Effector memory CD4-positive, alpha-beta T cell (primary cell): ENCODE measurements at regions not wholly inside any gene's neighbourhood (a gene's known extent, or its start where the extent isn't known, plus 50 kb on each side); places are given as distances from the start of the nearest gene placed in this dataset.

Experiments
- DNase-seq, 3 donors: peaks; one replicate each; pipeline ENCODE4 v3.0.0-alpha.2; 2020
- H3K27ac ChIP-seq: 2 replicates; pipeline ENCODE4 v1.7.0; 2013; ENCODE audit warnings: mild to moderate bottlenecking, low read length, moderate library complexity; ENCODE audit not compliant: insufficient read depth, poor library complexity, severe bottlenecking
- H3K27me3 ChIP-seq: replicated peaks from 2 replicates; pipeline ENCODE4 v1.7.0; 2013; ENCODE audit warnings: mild to moderate bottlenecking, low read length; ENCODE audit not compliant: insufficient read depth, control insufficient read depth, poor library complexity, severe bottlenecking
- H3K36me3 ChIP-seq: 2 replicates; pipeline ENCODE4 v1.7.0; 2013; ENCODE audit warnings: mild to moderate bottlenecking, low read length, moderate library complexity; ENCODE audit not compliant: control insufficient read depth, insufficient read depth
- H3K4me1 ChIP-seq: 2 replicates; pipeline ENCODE4 v1.7.0; 2013; ENCODE audit warnings: low read length, mild to moderate bottlenecking; ENCODE audit not compliant: control insufficient read depth, insufficient read depth, poor library complexity, severe bottlenecking
- H3K4me3 ChIP-seq: 2 replicates; pipeline ENCODE4 v1.7.0; 2013; ENCODE audit warnings: low read length, low read depth, mild to moderate bottlenecking; ENCODE audit not compliant: insufficient read depth, poor library complexity, severe bottlenecking
- H3K9me3 ChIP-seq: 2 replicates; pipeline ENCODE4 v1.7.0; 2013; ENCODE audit warnings: mild to moderate bottlenecking, low read length, moderate library complexity; ENCODE audit not compliant: control insufficient read depth

DNA sequence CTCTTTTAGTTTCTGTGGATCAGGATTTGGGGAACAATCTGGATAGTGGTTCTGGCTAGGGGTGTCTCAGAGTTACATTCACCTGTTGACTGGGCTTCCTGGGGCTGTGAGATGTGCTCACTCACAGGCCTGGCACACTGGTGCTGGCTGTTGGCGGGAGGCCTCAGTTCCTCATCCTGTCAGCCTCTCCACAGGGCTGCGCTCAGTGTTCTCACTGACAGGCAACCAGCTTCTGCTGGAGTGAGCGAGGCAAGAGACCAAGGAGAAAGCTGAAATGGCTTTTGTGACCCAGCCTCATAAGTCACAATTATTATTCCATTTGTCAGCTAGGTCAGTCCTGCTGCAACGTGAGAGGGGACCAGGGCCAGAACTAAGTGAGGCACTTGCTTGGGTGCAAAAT is 180.6 kb upstream of the GLI2 start:
- Histone ChIP-seq H3K36me3 (no peaks in the 10 kb centered on the region), H3K27me3 (no peaks in the 10 kb centered on the region), H3K4me1 (no peaks in the 10 kb centered on the region), H3K27ac (no peak overlapping the region), H3K4me3 (no peak overlapping the region), H3K9me3 (no peaks in the 10 kb centered on the region)
- DNase-seq, result no peak

DNA sequence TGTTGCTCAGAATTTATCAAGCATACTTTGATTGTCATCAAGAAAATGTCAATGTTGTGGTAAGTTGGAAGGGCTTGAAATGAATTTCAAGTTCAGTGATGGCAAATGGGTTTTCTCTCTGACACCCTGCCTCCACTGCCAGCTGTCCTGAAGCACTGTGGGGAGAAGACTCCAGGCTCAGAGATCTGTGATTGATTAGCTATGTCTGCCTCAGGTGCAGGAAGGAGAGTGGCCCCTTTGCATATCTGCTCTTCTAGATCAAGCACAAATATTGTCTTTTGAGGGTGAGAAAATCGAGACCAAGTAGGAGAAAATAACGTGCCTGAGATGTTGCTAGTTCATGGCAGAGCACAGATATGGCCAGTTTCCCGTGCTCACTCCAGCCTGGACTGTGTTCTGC is 178.8 kb upstream of the GLI2 start:
- Histone ChIP-seq H3K4me3 (no peak overlapping the region), H3K36me3 (no peaks in the 10 kb centered on the region), H3K4me1 (no peaks in the 10 kb centered on the region), H3K27me3 (no peaks in the 10 kb centered on the region), H3K27ac (no peak overlapping the region), H3K9me3 (no peaks in the 10 kb centered on the region)
- DNase-seq, result no peak

DNA sequence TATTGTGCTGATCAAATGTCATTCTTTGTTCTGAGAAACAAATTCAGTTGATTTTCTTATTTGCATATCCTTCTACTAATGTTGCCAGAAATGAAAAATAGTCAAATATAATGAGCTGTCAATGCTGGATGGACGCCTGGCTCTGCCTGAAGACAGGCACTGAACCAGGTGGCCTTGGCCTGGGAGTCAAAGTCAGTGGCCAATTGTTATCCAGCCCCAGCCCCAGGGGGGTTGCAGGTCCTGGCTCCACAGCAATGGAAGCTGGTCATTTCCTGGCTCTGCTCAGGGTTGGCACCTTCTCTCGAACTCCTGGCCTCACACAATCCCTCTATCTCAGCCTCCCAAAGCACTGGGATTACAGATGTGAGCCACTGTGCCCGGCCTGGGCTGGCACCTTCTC is 176.8 kb upstream of the GLI2 start:
- Histone ChIP-seq H3K36me3 (no peaks in the 10 kb centered on the region), H3K27me3 (no peaks in the 10 kb centered on the region), H3K27ac (no peak overlapping the region), H3K4me3 (no peak overlapping the region), H3K9me3 (no peaks in the 10 kb centered on the region), H3K4me1 (no peaks in the 10 kb centered on the region)
- DNase-seq, result no peak

DNA sequence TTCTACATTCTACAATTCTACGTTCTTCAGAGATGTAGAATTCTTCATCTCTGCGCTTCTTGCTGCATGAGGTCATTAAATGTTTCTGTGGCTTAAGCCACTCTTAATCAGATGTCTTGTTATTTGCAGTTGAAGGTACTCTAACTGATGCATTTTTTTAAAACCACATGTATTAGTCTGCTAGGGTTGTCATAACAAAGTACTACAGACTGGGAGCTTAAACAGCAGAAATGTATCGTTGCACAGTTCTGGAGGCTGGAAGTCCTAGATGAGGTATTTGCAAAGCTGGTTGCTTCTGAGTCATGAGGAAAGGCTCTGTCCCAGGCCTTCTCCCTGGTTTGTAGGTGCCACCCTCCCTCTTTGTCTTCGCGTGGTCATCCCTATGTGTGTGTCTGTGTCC is 176.3 kb upstream of the GLI2 start:
- Histone ChIP-seq H3K9me3 (no peaks in the 10 kb centered on the region), H3K4me1 (no peaks in the 10 kb centered on the region), H3K27ac (no peak overlapping the region), H3K4me3 (no peak overlapping the region), H3K36me3 (no peaks in the 10 kb centered on the region), H3K27me3 (no peaks in the 10 kb centered on the region)
- no peak for DNase-seq

DNA sequence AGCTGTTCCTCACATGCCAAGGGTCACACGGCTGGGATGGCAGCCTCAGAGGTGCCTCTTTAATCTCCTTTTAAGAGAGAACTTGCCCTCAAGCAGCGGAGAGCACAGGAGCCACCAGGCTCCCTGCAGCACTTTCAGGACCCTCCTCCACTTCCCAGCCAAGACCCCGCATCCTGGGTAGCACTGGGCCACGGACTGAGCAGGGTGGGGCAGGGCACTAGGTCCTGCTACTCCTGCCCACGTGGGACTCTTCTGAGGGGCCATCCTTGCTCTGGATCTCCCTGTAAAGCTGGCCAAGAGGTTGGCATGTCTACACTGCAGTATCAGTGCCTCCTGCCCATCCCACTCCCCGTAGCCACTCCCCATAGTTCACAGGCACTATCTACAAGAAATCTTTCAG is 175.3 kb upstream of the GLI2 start:
- no peaks in the 10 kb centered on the region for H3K36me3 ChIP-seq
- DNase-seq, result no peak
- no peak overlapping the region for H3K27ac ChIP-seq
- H3K4me1 ChIP-seq, result no peaks in the 10 kb centered on the region
- H3K4me3 ChIP-seq, result no peak overlapping the region
- H3K27me3 ChIP-seq, result no peaks in the 10 kb centered on the region
- H3K9me3 ChIP-seq, result no peaks in the 10 kb centered on the region

DNA sequence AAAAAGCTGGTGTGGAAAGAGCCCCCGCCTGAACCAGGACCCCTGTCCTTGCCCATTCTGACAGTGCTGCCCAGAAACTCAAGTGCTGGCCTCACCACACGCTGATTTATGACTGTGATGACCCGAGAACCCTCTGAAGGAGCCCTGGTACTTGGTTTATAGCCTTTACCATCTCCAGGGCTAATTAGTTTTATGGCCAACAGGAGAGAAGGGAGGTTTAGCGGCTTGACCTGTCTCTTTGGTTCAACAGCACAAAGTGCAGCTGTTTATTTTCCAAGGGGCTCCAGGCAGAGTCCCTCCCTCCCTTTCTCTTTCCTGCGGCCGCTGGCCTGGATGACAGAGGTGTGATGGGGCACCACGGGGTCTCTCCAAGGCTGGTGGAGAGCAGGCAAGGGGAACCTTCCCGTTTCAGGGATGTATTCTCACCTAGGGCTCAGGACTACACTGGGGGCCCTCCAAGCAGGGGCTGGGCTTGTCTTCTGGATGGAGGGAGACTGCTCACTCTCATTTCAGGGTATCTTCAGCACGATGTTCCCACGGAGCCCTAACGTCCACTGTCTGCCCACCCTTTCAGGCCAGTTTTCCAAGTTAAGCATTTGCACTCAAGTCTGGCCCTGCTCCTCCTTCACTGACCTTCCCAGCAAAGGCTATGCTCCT is 174.2 kb upstream of the GLI2 start:
- Histone ChIP-seq H3K27ac (no peak overlapping the region), H3K4me3 (no peak overlapping the region), H3K36me3 (no peaks in the 10 kb centered on the region), H3K4me1 (no peaks in the 10 kb centered on the region), H3K27me3 (no peaks in the 10 kb centered on the region), H3K9me3 (no peaks in the 10 kb centered on the region)
- no peak for DNase-seq

DNA sequence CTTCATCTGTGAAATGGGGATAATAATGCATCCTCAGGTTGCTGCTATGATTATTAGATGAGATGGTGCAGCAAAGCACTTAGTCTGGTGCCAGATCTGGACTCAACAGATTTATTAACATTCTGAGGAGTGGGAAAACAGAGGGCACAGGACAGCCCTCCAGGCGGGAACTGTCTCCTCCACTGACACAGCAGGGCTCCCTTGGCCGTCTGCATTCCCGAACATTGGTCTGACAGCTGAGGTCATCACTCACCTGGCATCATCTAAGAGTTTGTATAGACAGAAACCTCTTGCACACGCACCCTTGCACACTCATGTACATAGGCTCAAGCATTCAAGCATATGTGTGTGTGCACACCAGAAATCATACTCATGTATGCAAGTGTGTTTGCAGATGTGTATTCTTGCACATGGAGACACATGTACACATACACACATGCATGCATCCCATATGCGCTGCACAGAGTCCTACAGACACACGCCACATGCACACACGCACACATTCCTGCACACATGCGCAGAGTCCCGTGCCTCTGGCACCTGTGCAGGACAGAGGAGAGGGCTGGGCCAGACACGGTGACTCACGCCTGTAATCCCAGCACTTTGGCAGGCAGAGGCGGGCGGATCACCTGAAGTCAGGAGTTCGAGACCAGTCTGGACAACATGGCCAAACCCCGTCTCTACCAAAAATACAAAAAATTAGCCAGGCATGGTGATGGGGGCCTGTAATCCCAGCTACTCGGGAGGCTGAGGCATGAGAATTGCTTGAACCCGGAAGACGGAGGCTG is 173.3 kb upstream of the GLI2 start:
- no peaks in the 10 kb centered on the region for H3K27me3 ChIP-seq
- no peak overlapping the region for H3K27ac ChIP-seq
- no peak overlapping the region for H3K4me3 ChIP-seq
- H3K9me3 ChIP-seq, result no peaks in the 10 kb centered on the region
- no peaks in the 10 kb centered on the region for H3K36me3 ChIP-seq
- DNase-seq, result no peak
- H3K4me1 ChIP-seq, result no peaks in the 10 kb centered on the region

DNA sequence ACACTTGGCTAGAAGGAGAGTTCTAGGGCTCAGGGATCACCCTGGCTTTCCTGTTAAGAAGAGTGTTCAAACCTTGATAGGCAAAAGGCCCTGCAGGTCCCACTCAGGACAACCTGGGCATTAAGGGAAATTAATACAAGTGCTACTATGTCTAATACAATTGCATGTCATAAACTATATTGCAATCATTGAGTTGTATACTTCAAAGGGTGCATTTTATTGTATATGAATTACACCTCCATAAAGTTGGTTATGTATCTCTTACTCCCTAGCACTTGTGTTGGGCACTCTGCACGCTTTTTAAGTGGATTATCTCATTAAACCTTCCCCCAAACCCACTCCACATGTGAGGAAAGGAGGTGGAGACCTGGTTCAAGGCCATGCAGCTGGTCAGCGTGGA is 172.1 kb upstream of the GLI2 start:
- no peak overlapping the region for H3K27ac ChIP-seq
- DNase-seq, result no peak
- no peak overlapping the region for H3K4me3 ChIP-seq

DNA sequence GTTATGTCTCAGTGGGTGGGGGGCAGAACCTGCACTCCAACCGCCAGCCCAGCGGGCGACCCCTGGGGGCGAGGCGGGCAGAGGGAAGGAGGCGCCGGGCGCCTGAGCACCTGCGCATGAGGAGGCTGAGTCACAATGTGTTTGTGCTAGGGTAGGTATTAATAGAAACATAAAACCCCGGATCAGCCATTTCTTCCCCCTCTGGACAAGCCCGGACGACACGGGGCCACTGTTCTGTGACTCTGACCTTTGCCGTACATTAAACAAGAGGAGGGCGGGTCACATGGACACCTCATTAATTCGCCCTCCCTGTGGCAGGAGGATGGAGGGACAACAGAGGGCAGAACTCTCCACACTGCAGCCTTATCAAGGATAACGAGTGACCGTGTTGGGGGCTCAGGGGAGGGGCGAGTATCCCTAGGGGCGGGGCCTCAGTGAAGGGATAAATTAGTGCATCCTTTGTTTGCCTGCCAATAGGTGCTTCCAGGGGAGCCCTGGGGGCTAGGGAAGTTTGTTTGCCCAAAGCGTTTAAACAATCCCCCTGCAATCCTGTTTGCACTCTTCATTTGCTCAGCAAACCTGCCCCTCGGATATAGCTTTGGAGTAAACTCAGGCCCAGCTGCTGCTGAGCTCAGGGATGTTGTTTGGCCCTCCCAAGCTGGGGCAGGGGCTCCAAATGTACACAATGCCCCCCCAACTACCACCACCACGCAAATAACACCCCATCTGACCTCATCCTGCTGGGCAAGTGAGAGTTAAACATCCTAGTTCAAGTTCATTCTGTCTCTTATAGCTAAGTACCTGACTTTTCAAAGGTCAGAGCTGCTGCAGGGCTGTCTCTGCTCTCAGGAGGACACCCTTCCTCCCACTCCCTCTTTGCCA is 171.2 kb upstream of the GLI2 start:
- DNase-seq, result no peak
- H3K4me1 ChIP-seq, result no peaks in the 10 kb centered on the region
- H3K36me3 ChIP-seq, result no peaks in the 10 kb centered on the region
- H3K4me3 ChIP-seq, result no peak overlapping the region
- H3K27ac ChIP-seq, result no peak overlapping the region
- H3K27me3 ChIP-seq, result no peaks in the 10 kb centered on the region
- no peaks in the 10 kb centered on the region for H3K9me3 ChIP-seq

More for the DNA sequence above, 172.1 kb upstream of the GLI2 start:
- Histone ChIP-seq H3K27me3 (no peaks in the 10 kb centered on the region), H3K9me3 (no peaks in the 10 kb centered on the region), H3K36me3 (no peaks in the 10 kb centered on the region), H3K4me1 (no peaks in the 10 kb centered on the region)

DNA sequence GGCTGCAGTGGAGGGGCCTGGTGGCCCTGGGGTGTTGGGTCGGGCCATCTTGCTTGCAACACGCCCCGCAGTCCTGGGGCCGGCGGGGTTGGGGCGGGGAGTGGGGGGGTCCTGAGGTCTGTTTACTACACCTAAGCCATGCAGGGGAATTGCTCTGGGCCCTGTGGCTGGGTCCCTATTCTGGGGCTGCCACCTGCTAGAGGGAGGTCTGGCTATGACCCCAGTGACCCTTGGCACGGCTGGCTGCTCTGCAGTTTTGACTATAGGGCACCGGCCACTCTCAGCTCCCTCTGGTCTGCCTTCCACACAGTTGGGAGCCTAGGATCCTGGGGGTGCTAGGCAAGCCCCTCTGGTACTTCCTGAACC is 170.6 kb upstream of the GLI2 start:
- Histone ChIP-seq H3K27me3 (no peaks in the 10 kb centered on the region), H3K4me3 (no peak overlapping the region), H3K36me3 (no peaks in the 10 kb centered on the region), H3K9me3 (no peaks in the 10 kb centered on the region), H3K27ac (no peak overlapping the region), H3K4me1 (no peaks in the 10 kb centered on the region)
- DNase-seq, result no peak
